LNCaP clone FGC (cell line): ENCODE measurements at regions not wholly inside any gene's neighbourhood (a gene's known extent, or its start where the extent isn't known, plus 50 kb on each side); places are given as distances from the start of the nearest gene placed in this dataset.

Experiments used
- DNase-seq: peaks from one replicate; pipeline ENCODE4 v3.0.0-alpha.2; 2011; ENCODE audit warnings: low read depth
- H3K4me3 ChIP-seq: 2 replicates; pipeline ENCODE4 v1.5.1; 2011; ENCODE audit warnings: mild to moderate bottlenecking, low read depth, low read length, control low read depth
- CTCF ChIP-seq: IDR thresholded peaks from 2 replicates; pipeline ENCODE4 v1.5.1; 2012; ENCODE audit warnings: mild to moderate bottlenecking; ENCODE audit not compliant: control insufficient read depth, insufficient read depth; ENCODE audit errors: extremely low read depth

GRCh38 chr11:8787372-8787771 is 104.8 kb downstream of the RPL27A start:
- no peak overlapping the region for H3K4me3 ChIP-seq
- peak; percentile 52 for DNase-seq
- no peak for TF ChIP-seq CTCF

GRCh38 chr11:8788616-8789015 is 106.0 kb downstream of the RPL27A start:
- DNase-seq, result no peak

GRCh38 chr11:8789864-8790263 is 107.3 kb downstream of the RPL27A start:
- H3K4me3 ChIP-seq, result no peak overlapping the region
- no peak for TF ChIP-seq CTCF
- peak; percentile 26 for DNase-seq

More at GRCh38 chr11:8788616-8789015, 106.0 kb downstream of the RPL27A start:
- no peak for TF ChIP-seq CTCF
- no peak overlapping the region for H3K4me3 ChIP-seq

- H3K4me3 ChIP-seq, result no peak overlapping the region
- no peak for TF ChIP-seq CTCF
- DNase-seq, result no peak
These were observed 108.4 kb downstream of the RPL27A start for GRCh38 chr11:8790968-8791367.

- no peak overlapping the region for H3K4me3 ChIP-seq
- TF ChIP-seq CTCF, result no peak
- no peak for DNase-seq
These were observed 110.1 kb downstream of the RPL27A start for GRCh38 chr11:8792710-8793109.

GRCh38 chr11:8793114-8793777 is 110.7 kb downstream of the RPL27A start:
- TF ChIP-seq CTCF, result no peak
- H3K4me3 ChIP-seq, result no peak overlapping the region
- DNase-seq, result no peak

- no peak overlapping the region for H3K4me3 ChIP-seq
- no peak for TF ChIP-seq CTCF
These were observed 111.5 kb downstream of the RPL27A start for GRCh38 chr11:8794126-8794525.

More at GRCh38 chr11:8794126-8794525, 111.5 kb downstream of the RPL27A start:
- no peak for DNase-seq
